Neuronal stem cell (in vitro differentiated cells): ENCODE measurements at regions not wholly inside any gene's neighbourhood (a gene's known extent, or its start where the extent isn't known, plus 50 kb on each side); places are given as distances from the start of the nearest gene placed in this dataset.

Source experiments
- DNase-seq: peaks from one replicate; pipeline ENCODE4 v3.0.0-alpha.2; 2013; ENCODE audit warnings: low spot score
- H2AFZ ChIP-seq: one replicate; pipeline ENCODE4 v1.6.1; 2013; ENCODE audit warnings: mild to moderate bottlenecking, low read length, inconsistent platforms
- H2AK5ac ChIP-seq: 2 replicates; pipeline ENCODE4 v1.6.1; 2013; ENCODE audit warnings: low read depth, mild to moderate bottlenecking, inconsistent platforms, low read length, moderate library complexity, mixed read lengths
- H2BK120ac ChIP-seq: 2 replicates; pipeline ENCODE4 v1.6.1; 2013; ENCODE audit warnings: low read depth, mild to moderate bottlenecking, inconsistent platforms, low read length, moderate library complexity, mixed read lengths
- H2BK12ac ChIP-seq: one replicate; pipeline ENCODE4 v1.6.1; 2013; ENCODE audit warnings: low read length, inconsistent platforms
- H2BK15ac ChIP-seq: 2 replicates; pipeline ENCODE4 v1.6.1; 2013; ENCODE audit warnings: mild to moderate bottlenecking, low read length, inconsistent platforms, mixed read lengths
- H2BK5ac ChIP-seq: one replicate; pipeline ENCODE4 v1.6.1; 2013; ENCODE audit warnings: inconsistent platforms, mild to moderate bottlenecking, low read length, moderate library complexity
- H3K14ac ChIP-seq: one replicate; pipeline ENCODE4 v1.6.1; 2013; ENCODE audit warnings: low read length, inconsistent platforms
- H3K18ac ChIP-seq: 2 replicates; pipeline ENCODE4 v1.6.1; 2013; ENCODE audit warnings: low read length, inconsistent platforms
- H3K23ac ChIP-seq: 2 replicates; pipeline ENCODE4 v1.6.1; 2013; ENCODE audit warnings: low read depth, mild to moderate bottlenecking, mixed read lengths, low read length, inconsistent platforms; ENCODE audit not compliant: poor library complexity
- H3K27ac ChIP-seq: replicated peaks from 3 replicates; pipeline ENCODE4 v1.5.1; 2013; ENCODE audit warnings: low read length, inconsistent platforms
- H3K27me3 ChIP-seq, 3 experiments: 2 replicates each; pipeline ENCODE4 v1.6.1; 2013; ENCODE audit warnings: low read length in 3 of 3, mild to moderate bottlenecking in 2 of 3, inconsistent platforms in 1 of 3, low read depth in 1 of 3, mixed read lengths in 1 of 3, moderate library complexity in 1 of 3; ENCODE audit not compliant: control insufficient read depth in 3 of 3, insufficient read depth in 3 of 3
- H3K36me3 ChIP-seq, 2 donors: replicated peaks in 1 of 2; 2 replicates each; pipeline ENCODE4 v1.6.1; 2013; ENCODE audit warnings: low read length in 2 of 2; ENCODE audit not compliant: control insufficient read depth in 2 of 2, insufficient read depth in 2 of 2
- H3K4ac ChIP-seq: 2 replicates; pipeline ENCODE4 v1.6.1; 2013; ENCODE audit warnings: inconsistent platforms, mild to moderate bottlenecking, low read length, moderate library complexity
- H3K4me1 ChIP-seq, 2 donors: 1 replicate in 1 of 2; 2 replicates in 1 of 2; pipeline ENCODE4 v1.6.1; 2013; ENCODE audit warnings: low read length in 2 of 2, low read depth in 1 of 2; ENCODE audit not compliant: control insufficient read depth in 2 of 2, insufficient read depth in 1 of 2
- H3K4me2 ChIP-seq: one replicate; pipeline ENCODE4 v1.6.1; 2013; ENCODE audit warnings: mild to moderate bottlenecking, low read length, inconsistent platforms; ENCODE audit not compliant: insufficient read depth, poor library complexity, severe bottlenecking
- H3K4me3 ChIP-seq, 2 donors: 2 replicates each; pipeline ENCODE4 v1.5.1; 2013; ENCODE audit warnings: low read length in 2 of 2, mild to moderate bottlenecking in 2 of 2, inconsistent platforms in 1 of 2, moderate library complexity in 1 of 2
- H3K79me1 ChIP-seq: one replicate; pipeline ENCODE4 v1.6.1; 2013; ENCODE audit warnings: low read depth, mild to moderate bottlenecking, inconsistent platforms, low read length, moderate library complexity
- H3K9ac ChIP-seq: one replicate; pipeline ENCODE4 v1.6.1; 2013; ENCODE audit warnings: mild to moderate bottlenecking, low read depth, low read length, inconsistent platforms; ENCODE audit not compliant: poor library complexity
- H3K9me3 ChIP-seq, 2 donors: replicated peaks in 1 of 2; 2 replicates each; pipeline versions ENCODE3 to v1.6.1; 2013; ENCODE audit warnings: low read length in 2 of 2, mild to moderate bottlenecking in 2 of 2, inconsistent platforms in 1 of 2, low read depth in 1 of 2, mixed read lengths in 1 of 2, moderate library complexity in 1 of 2; ENCODE audit not compliant: control insufficient read depth in 2 of 2, insufficient read depth in 1 of 2
- H4K8ac ChIP-seq: one replicate; pipeline ENCODE4 v1.6.1; 2013; ENCODE audit warnings: low read depth, mild to moderate bottlenecking, inconsistent platforms, low read length, moderate library complexity
- H4K91ac ChIP-seq: one replicate; pipeline ENCODE4 v1.6.1; 2013; ENCODE audit warnings: low read length, low read depth, mild to moderate bottlenecking, inconsistent platforms; ENCODE audit not compliant: poor library complexity
- WGBS, 2 donors: extraction: QIAGEN DNeasy Blood & Tissue Kit; methylation state at CpG; one replicate each; pipeline ENCODE4 v1.1.7; 2013; ENCODE audit warnings: missing lambda C conversion rate in 2 of 2, mixed read lengths in 1 of 2; ENCODE audit not compliant: insufficient read length in 2 of 2, insufficient replicate concordance in 1 of 2; ENCODE audit errors: extremely low coverage in 2 of 2; 5-methylcytosine and 5-hydroxymethylcytosine counted together

GRCh38 chr4:171667906-171668305, 145.3 kb upstream of the GALNTL6 start:
- no peak for DNase-seq
- no peak overlapping the region for H3K23ac ChIP-seq
- no peak overlapping the region for H3K27ac ChIP-seq
- no peak overlapping the region for H3K9ac ChIP-seq
- no peak overlapping the region for H2AK5ac ChIP-seq
- H3K36me3 ChIP-seq, result no peaks in the 10 kb centered on the region
- no peaks in the 10 kb centered on the region for H3K9me3 ChIP-seq
- no peak overlapping the region for H3K18ac ChIP-seq
- no peaks in the 10 kb centered on the region for H3K27me3 ChIP-seq
- no peak overlapping the region for H4K8ac ChIP-seq
- H3K4me2 ChIP-seq, result no peak overlapping the region
- no peak overlapping the region for H2BK5ac ChIP-seq
- no peak overlapping the region for H3K4me3 ChIP-seq
- H4K91ac ChIP-seq, result no peak overlapping the region
- no peak overlapping the region for H2BK15ac ChIP-seq
- no peak overlapping the region for H2AFZ ChIP-seq
- H2BK12ac ChIP-seq, result no peak overlapping the region
- H3K4ac ChIP-seq, result no peak overlapping the region
- H3K79me1 ChIP-seq, result no peaks in the 10 kb centered on the region
- no peak overlapping the region for H2BK120ac ChIP-seq
- no peak overlapping the region for H3K14ac ChIP-seq
- no peaks in the 10 kb centered on the region for H3K4me1 ChIP-seq

- H3K23ac ChIP-seq, result peak overlapping the region; percentile 55
- H2AFZ ChIP-seq, result no peak overlapping the region
- no peak overlapping the region for H3K4me3 ChIP-seq
- H2BK15ac ChIP-seq, result peak overlapping the region; percentile 67
- H3K4me2 ChIP-seq, result no peak overlapping the region
- peak overlapping the region; percentile 82 for H4K8ac ChIP-seq
- no peak overlapping the region for H2BK12ac ChIP-seq
- peak overlapping the region; percentile 71 for H3K14ac ChIP-seq
- peak overlapping the region; percentile 52 for H2AK5ac ChIP-seq
- H3K9ac ChIP-seq, result no peak overlapping the region
- DNase-seq, result no peak
- H3K27ac ChIP-seq, result no peak overlapping the region
- no peak overlapping the region for H2BK5ac ChIP-seq
- no peak overlapping the region for H2BK120ac ChIP-seq
- peaks cover 0 to 3% of the 10 kb centered on the region in 2 donors for H3K9me3 ChIP-seq
- no peaks in the 10 kb centered on the region for H3K27me3 ChIP-seq
- peak overlapping the region; percentile 64 for H3K18ac ChIP-seq
- WGBS, 2 donors, result no CpG with 5 or more reads among the region's 6 CpGs
- no peaks in the 10 kb centered on the region for H3K36me3 ChIP-seq
- no peaks in the 10 kb centered on the region for H3K4me1 ChIP-seq
- no peak overlapping the region for H3K4ac ChIP-seq
- H3K79me1 ChIP-seq, result no peaks in the 10 kb centered on the region
- peak overlapping the region; percentile 12 for H4K91ac ChIP-seq
Observed at GRCh38 chr4:171651071-171651470, 162.1 kb upstream of the GALNTL6 start.

DNA sequence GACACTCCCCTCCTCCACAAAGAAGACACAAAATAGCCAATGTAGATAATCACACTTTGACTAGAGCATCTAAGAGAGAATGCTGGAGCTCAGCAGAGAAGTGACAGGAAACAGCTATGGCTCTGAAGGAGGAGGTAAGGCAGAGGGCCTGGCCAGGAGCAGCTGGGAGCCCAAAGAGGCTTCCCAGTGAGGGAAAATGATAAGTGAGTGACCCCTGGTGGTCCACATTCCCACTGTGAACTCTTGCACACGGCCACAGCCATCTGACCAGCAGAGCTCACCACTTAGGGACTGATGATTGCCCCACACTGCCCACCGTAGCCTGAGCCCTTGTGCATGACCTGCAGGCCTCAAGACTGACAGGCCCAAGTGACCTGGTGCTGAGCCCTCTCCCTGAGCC, 162.7 kb upstream of the GALNTL6 start:
- peak overlapping the region; percentile 82 for H4K8ac ChIP-seq
- H3K23ac ChIP-seq, result peak overlapping the region; percentile 55
- peak overlapping the region; percentile 56 for H2AFZ ChIP-seq
- H3K4me3 ChIP-seq, result no peak overlapping the region
- peak overlapping the region; percentile 52 for H2AK5ac ChIP-seq
- no peak for DNase-seq
- H3K79me1 ChIP-seq, result no peaks in the 10 kb centered on the region
- WGBS, 2 donors, result no CpG with 5 or more reads among the region's 2 CpGs
- no peak overlapping the region for H3K14ac ChIP-seq
- H3K27me3 ChIP-seq, result no peaks in the 10 kb centered on the region
- no peaks in the 10 kb centered on the region for H3K4me1 ChIP-seq
- no peak overlapping the region for H2BK120ac ChIP-seq
- peaks cover 0 to 3% of the 10 kb centered on the region in 2 donors for H3K9me3 ChIP-seq
- no peaks in the 10 kb centered on the region for H3K36me3 ChIP-seq
- no peak overlapping the region for H3K27ac ChIP-seq
- no peak overlapping the region for H3K9ac ChIP-seq
- H2BK15ac ChIP-seq, result no peak overlapping the region
- H3K18ac ChIP-seq, result peak overlapping the region; percentile 64
- H2BK12ac ChIP-seq, result no peak overlapping the region
- H2BK5ac ChIP-seq, result no peak overlapping the region
- no peak overlapping the region for H3K4ac ChIP-seq
- no peak overlapping the region for H3K4me2 ChIP-seq
- no peak overlapping the region for H4K91ac ChIP-seq

DNA sequence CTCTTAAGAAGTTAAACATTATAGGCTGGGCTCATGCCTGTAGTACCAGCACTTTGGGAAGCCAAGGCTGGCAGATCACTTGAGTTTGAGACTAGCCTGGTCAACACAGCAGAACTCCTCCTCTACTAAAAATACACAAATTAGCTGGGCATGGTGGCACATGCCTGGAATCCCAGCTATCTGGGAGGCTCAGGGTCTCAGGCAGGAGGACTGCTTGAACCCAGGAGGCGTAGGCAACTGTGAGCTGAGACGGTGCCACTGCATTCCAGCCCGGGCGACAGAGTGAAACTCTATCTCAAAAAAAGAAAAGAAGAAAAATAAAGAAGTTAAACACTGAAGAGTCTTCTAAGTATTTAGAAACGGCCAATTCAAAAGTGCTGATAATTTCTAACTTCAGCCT, 164.3 kb upstream of the GALNTL6 start:
- Histone ChIP-seq H2BK15ac (no peak overlapping the region), H3K9me3 (peaks cover 0 to 3% of the 10 kb centered on the region in 2 donors), H2BK12ac (no peak overlapping the region), H3K4me1 (no peaks in the 10 kb centered on the region), H3K79me1 (no peaks in the 10 kb centered on the region), H2AFZ (no peak overlapping the region), H3K27me3 (no peaks in the 10 kb centered on the region), H2AK5ac (no peak overlapping the region), H4K8ac (no peak overlapping the region), H3K9ac (no peak overlapping the region), H3K27ac (no peak overlapping the region), H3K4ac (no peak overlapping the region), H3K4me2 (no peak overlapping the region), H3K14ac (no peak overlapping the region), H2BK5ac (no peak overlapping the region), H3K18ac (no peak overlapping the region), H3K23ac (no peak overlapping the region), H3K36me3 (no peaks in the 10 kb centered on the region), H2BK120ac (no peak overlapping the region), H3K4me3 (no peak overlapping the region), H4K91ac (no peak overlapping the region)
- DNase-seq, result no peak
- WGBS, 2 donors, result no CpG with 5 or more reads among the region's 5 CpGs
